NCI-H526 treated with DMSO at 0.1 percent for 48 hours (cell line): ENCODE measurements at regions not wholly inside any gene's neighbourhood (a gene's known extent, or its start where the extent isn't known, plus 50 kb on each side); places are given as distances from the start of the nearest gene placed in this dataset.
"Not testable (repeated sequence)": the region's sequence is repeated elsewhere in the genome, so short reads cannot be mapped to it uniquely, and the experiment has no call there.

Source experiments
- DNase-seq: peaks from one replicate; lab custom pipeline; 2025; lab: John Stamatoyannopoulos, UW

DNA sequence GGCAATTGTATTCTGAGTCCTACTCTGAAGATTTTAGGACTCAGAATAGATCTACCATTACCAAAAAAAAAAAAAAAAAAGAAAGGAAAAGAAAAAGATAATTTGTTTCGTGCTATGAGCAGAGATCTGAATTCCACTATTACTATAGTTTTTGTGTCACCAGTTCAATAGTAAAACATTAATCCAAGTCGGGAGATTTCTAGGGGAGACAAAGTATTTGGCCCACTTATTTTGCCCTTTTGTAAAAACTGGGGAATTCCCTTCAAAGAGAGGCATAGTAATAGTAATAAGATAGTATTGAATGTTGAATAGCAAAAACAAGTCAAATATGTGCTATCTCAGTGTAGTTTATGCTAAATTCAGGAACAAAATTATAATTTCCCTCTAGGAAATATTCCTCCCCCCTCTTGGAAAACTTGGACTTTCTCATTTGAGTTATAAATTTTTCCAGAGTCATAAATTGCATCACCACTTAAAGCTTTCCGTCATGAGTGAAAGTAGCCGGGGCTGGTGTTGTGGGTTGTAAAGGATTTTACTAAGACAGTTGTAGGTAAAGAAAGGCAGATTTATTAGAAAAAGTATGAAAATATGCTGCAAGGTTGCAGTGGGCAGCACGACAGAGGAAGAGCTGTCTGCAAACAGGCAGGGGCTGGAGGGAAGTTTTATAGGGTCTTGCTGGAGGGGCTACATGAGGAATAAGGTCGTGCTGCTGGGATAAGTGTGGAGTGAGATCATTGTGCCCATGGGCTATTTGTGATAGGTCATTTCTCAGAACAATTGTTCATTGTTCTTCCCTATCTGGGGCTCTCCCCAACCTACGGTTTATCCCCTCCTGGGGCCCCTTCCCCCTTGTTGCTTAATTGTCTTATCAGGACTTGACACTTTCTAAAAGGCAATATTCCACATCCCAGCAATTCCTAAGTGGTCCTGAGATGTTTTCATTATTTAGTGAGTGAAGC, 1009.9 kb downstream of the PLA2G4A start:
- no peak for DNase-seq

DNA sequence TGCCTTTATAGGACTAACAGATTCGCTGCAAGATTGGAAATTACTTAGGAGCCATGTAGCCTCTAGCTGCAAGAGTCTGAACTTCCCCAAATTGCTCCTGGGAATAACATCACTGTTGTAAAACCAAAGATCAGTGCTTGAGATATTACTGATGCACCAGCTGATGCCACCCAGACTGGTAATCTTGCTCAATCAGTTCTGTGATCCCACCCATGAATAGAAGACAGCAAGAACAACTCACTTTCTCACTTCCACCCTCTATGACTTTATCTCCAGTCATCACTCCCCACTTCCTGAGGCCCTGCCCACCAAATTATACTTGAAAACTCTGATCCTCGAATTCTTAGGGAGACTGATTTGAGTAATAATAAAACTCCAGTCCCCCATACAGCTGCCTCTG, 1011.1 kb downstream of the PLA2G4A start:
- no peak for DNase-seq

DNA sequence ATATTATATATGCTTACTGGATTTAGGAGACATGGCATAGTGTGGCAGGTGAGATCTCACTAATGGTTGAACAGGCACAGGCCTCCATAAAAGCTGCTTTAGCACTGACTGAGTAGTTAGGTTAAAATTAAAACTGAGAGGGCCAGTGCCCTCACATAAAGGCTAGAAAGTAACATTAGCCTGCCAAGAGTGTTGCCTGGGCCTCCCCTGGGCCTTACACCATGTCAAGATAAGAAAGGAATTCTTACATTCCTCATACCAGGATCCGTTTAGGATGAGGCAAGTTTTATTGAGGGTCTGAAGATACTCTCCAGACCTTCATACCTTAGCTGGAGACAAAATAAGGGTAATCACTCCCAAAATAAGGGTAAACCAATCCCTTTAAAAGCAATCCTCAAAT, 1011.8 kb downstream of the PLA2G4A start:
- DNase-seq: no peak

DNA sequence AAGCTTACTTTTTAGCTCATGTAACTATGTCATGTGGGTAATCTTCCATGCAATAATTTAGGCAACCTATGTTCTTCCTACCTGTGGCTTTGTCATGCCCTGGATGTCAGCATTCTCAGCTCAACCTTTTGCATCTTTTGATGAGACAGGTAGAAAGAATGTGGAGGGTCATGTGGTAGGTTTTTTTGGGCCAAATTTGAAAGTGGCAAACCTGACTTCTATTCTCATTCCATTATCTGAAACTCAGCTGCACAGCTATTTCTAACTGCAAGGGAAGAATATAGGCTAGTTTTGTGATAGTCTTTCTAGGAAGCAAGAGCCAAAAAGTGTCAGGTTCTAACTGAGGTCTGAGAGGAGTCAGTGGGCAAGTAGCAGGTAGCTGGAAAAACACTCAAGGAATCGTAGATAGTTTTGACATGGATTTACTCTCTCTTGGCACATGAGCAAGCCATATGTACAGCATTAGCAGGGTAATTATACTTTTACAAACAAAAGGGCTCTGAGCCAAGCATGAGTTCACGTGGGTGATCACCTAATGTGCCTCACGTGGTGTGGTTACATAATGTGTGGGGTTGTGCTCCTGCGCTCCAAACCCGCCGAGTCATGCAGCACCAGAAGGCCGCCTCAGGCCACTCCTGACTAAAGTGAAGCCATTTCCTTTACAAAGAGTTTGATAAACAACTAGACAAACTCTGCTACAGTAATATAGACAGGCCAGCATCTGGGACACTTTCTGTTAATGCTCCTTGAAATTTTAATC, 1013.8 kb downstream of the PLA2G4A start:
- no peak for DNase-seq

DNA sequence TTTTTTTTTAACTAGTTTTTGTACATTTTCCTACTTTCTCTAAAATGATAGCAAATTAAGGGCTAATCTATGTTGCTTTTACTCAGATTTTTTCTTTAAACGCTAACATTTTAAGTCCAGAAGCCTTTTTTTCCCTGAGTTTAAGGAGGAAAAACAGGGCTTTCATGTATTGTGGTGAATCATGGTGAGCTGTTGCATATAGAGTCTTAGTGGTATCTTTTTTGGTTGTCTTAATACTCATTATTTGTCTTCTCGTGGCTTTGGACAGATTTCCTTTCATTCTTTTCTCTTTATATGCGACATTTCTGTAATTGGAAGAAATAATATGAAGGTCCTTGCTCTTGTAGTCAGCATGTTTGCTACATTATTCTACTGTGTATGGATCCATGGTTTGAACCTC, 1015.6 kb downstream of the PLA2G4A start:
- no peak for DNase-seq

DNA sequence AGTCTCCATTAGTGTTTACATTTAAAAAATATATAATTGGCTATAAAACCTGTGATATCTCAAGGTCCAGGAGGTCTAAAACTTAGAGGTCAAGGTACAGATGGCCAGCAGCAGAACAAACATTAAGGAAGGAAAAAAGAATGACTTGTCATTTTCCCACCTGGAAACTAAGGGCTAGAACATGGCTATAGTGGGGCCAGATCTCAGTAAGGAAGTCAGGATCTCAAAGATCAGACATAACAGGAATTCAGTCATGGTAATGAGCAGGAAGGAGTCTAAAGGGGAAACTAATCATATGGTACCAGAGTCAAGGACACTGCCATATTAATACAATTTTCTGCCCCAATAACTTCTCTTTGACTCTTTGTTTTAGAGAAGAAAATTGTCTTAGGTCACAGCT, 1018.8 kb downstream of the PLA2G4A start:
- no peak for DNase-seq

DNA sequence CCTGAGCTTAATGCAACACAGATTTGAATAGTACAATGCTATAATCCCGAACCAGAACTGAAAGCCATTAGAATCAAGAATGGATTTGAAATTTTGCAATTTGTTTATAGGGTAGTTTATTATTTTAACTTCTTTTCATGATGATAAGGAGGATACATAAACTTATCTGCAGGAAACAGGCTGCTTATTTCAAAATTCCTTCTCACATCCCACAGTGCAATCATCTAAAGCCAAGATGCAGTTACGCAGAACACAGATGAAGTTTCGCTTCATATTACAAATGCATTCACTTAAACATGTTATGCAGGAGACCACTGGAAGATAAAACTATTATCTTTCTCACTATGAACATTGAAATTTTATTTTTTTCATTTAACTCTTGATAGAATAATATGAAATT, 1019.6 kb downstream of the PLA2G4A start:
- DNase-seq: no peak

DNA sequence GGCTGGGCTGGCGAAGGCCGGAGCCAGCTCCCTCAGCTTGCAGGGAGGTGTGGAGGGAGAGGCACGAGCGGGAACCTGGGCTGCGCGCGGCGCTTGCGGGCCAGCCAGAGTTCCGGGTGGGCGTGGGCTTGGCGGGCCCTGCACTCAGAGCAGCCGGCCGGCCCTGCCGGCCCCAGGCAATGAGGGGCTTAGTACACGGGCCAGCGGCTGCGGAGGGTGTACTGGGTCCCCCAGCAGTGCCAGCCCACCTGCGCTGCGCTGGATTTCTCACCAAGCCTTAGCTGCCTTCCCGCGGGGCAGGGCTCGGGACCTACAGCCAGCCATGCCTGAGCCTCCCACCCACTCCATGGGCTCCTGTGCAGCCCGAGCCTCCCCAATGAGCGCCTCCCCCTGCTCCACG, 1021.4 kb downstream of the PLA2G4A start:
- DNase-seq: not testable (repeated sequence)

DNA sequence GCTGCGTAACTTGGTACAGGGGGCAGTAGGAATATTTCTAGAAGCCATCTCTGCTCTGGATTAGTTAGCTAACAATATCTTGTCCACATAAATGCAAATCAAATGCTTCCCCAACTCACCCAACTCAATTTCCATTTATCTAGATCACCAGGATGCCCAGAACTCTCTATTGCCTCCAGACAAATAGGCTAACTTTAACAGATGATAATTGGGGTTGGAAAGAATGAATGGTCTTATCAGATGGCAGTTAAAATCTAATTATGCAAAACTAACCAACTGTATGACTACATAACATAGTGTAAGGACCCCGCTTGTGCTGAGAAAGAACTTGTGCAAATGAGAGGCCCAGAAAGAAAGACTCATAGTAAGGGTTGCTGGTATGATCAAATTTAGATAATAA, 1024.8 kb downstream of the PLA2G4A start:
- peak; percentile 90 for DNase-seq

DNA sequence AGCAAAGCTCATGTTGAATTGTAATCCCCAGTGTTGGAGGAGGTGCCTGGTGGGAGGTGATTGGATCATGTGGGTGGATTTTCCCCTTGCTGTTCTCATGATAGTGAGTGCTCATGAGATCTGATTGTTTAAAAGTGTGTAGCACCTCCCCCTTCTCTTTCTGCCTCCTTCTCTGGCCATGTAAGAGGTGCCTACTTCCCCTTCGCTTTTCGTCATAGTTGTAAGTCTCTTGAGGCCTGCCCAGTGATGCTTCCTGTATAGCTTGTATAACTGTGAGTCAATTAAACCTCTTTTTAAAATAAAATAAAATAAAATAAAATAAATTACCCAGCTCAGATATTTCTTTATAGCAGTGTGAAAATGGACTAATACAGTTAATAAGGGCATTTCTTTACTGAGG, 1025.7 kb downstream of the PLA2G4A start:
- no peak for DNase-seq

DNA sequence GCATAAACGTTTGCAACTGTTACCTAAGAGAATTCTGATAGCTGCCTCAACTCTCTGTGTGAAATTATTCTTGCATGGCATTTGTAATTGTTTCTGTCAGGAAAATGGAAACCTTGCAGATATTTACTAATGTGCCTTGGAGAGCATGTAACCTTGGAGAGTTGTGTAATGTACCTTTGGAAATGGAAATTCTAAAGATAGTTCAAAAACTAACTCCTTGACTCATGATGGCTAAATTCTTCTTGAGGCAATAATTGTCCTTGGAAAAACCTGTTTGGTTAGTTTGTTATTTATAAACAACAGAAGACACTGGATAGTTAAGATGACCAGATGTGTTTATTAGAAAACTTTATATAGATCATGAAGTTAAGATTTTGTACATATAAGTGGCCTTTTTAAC, 1033.8 kb downstream of the PLA2G4A start:
- no peak for DNase-seq

DNA sequence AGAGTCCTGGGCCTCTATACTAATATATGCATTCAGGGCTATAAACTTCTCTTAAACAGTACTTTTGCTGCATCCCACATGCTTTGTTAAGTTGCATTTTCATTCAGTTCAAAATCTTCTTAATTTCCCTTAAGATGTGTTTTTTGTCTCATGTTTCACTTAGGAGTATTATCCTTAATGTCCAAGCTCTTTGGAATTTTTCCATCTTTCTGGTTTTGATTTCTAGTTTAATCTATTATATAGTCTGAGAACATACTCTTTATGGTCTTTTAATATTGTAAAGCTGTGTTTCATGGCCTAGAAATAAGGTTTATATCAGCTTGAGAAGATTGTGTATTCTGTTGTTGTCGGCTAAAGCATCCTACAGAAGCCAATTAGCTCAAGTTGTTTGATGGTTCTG, 1041.8 kb downstream of the PLA2G4A start:
- DNase-seq: no peak

DNA sequence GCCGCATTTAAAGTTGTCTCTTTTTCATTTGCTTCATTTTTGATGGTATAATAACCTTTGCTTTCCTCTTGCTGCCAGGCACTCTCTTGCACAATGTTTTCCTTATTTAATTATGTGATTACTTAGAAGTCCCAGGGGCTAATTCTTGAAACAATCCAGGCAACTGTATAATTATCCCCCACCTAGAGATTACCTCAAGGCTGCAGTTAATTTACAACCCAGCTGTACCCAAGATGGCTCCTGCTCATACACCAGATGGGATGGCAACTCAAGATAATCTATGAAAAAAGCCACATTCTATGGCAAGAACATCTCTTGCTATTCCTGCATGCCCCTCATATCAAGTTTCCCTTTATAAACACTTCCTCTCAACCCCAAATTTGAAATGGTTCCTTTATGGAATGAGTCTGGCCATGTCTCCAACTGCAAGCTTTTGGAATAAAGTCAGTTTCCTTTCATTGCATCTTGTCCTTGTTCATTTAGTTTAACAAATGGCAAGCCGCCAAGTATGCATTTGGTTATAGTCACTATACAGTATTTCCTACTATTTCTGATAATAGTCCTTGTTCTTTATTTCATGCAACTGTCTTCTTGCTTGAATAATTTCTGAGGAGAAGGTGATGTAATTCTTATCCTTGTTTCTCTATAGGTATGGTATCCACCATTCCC, 1042.6 kb downstream of the PLA2G4A start:
- DNase-seq: no peak

DNA sequence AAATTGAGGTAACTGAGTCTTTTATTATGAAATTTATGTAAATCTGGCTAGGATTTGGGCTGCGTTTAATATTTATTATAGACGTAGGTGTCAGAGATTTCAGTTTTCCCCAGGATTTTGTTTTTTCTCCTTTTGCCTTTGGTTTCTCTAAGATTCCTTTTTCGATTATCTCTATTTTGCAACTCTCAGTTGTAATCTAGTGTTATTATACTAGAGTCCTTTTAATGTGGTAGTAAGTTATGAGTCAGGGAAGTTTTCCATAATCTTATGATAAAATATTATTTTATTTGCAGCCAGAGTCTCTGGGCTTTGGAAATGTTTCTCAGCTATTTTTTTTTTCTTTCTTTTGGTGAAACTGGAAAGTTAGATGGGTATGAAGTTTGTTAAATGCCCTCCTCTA, 1043.8 kb downstream of the PLA2G4A start:
- DNase-seq: no peak

DNA sequence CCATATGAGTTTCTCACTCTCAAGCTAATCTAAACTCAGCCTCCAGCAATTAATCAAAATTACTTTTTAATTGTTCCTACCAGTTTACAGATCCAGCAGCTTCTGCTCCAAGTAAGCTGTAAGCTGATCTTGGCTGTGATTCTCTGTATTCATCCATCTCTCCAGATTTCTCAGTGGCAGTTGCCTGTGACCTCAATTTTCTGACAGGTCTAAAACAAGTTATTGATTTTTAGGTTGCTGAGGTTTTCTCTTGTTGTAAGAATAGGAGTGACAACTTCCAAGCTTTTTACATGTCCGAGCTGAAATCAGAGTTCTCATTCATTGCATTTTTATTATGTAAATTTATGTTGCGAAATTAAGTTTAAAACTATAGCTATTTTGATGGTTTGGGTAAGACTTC, 1044.4 kb downstream of the PLA2G4A start:
- no peak for DNase-seq

DNA sequence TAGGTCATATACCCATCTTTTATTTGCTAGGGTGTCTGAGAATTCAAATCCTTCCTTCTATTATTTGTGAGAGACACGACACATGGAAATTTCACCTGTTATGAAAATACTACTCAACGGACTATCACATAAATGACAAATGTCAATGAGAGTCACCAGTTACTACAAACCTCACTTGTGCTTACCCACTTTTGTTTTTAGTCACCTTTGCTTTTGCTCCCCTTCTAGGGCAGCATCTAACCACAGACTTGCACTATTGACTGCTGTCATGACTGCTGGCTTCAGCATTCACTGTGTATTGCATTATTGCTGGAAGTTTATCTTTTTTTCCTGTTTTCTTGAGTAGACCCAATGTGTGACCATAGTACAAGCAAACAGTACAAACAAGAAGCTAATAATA, 1048.0 kb downstream of the PLA2G4A start:
- DNase-seq: peak; percentile 30

DNA sequence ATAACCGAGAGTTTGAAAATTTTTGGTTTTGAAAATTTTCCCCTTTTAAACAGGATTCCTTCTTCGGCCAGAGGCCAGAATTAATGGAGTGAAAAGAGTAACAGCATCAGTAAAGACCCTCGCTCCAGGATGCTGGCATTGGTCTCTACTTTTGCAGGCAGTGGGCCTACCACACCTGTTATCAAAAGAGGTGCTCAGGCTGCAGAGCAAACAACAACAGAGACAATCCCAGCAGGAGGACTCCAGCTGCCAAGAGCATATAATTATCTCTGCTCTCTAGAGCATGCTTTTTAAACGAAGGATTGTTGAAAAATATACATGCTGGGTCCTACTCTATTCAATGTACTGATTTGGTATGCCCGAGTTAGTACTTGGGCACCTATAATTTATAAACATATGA, 1048.5 kb downstream of the PLA2G4A start:
- no peak for DNase-seq

DNA sequence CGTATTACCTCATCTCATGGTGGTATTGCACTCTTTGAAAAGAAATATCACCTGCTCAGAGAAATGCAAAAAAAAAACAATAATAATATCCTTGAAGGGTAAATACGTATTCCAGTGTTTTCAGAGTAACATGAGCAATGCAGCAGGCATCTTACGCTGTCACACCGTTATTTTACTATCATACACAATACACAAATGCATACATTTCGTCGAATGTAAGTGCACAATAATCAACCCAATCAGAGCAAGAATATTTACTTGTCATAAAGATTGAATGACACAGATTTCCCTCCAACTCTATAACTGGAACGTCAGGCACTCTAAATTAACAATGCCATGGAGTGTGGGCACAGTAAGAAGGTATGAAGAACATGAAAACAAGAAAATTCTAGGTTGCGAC, 1050.1 kb downstream of the PLA2G4A start:
- DNase-seq: no peak

DNA sequence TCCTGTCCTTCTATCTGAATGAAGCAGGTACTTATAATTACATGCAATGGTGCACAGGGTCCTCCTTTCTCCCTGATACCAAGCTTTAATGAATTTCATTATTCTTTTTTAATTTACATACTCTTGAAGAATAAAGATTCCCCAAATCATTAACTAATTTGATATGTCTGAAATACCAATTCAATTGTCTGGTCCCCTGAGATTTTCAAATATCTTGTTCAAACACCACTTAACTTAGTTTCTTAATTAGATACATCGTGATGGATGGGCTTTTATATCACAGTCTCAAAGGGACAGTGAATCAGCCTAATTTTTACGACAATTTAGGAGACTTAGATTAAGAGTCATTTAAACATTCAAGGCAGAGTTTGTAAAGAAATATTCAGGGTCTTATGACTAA, 1054.6 kb downstream of the PLA2G4A start:
- no peak for DNase-seq

DNA sequence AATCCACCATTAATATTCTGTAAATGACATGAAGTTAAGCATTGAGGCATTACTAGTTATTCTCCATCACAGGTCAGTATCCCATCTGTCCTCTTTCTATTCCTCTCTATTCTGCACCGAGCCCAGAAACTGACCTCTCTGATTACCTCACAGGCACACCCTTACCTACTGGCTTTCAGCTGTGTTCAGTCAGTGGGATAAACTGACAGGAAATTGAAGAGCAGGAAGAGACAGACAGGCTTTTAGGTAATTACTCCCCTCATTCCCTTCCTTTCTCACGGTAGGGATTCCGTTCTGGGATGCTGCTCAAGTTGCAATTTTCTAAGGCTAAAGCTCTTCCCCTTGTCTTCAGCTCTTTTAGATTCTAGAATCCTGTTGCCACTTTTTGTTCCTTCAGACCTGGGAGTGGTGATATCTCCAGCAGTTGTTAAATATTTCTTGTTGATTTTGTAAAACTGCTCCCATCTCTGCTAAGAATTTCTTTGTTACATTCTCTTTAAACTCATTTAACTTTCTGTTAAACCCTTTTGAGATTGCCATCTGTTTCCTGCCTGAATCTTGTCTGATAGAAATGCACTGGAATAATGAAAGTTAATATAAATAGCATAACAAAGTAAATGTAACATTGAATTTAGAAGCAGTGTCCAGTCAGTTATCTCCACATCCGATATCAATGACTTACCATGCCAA, 1063.4 kb downstream of the PLA2G4A start:
- no peak for DNase-seq

DNA sequence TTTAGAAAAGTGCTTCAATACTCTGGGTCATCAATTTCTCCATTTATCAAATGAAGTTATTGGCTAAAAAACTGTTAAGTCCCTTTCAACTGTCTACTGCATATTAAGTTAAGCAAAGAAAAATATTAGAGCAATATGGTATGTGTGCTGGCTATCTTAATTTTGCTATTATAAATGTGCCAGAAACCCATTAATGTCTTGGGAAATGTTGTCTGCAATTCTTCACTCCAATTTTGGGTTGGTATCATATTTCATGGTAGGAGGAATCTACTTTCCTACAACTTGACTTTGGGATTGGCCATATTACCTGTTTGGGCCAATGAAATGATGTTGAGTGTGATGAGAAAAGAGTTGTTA, 1063.9 kb downstream of the PLA2G4A start:
- DNase-seq: no peak

DNA sequence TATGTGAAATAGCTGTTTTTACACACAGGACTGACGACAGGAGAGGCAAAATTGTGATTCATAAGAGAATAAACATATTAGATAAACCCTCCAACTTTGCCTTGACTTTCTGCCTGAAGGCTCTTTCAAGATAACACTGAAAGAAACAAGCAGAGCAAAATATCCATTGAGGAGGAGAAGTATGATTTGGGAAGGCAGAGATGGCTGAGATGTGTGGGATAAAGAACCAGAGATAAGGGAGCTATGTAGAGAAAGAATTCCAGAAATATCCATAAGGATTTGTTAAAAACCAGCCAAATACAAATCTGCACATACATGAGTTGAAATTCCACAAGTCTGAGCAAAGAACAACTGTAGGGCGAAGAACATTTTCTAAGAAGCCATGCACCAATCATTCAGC, 1064.7 kb downstream of the PLA2G4A start:
- no peak for DNase-seq
